T-cell (primary cell): ENCODE measurements at regions not wholly inside any gene's neighbourhood (a gene's known extent, or its start where the extent isn't known, plus 50 kb on each side); places are given as distances from the start of the nearest gene placed in this dataset.

Experiments
- ATAC-seq, 4 experiments: fragments of 200-7000 bp in 3 of 4; fragments of 150-1000 bp in 1 of 4; cut with Tn5 transposase; replicated peaks in 1 of 4; 1 replicate in 3 of 4; 2 replicates in 1 of 4; pipeline ENCODE4 v1.10.0; 2021; ENCODE audit warnings: moderate library complexity in 3 of 4, mild to moderate bottlenecking in 2 of 4, moderate number of reproducible peaks in 1 of 4
- CTCF ChIA-PET, 2 donors: fragments of 300-600 bp; sonication (Branson Sonifier 250); formaldehyde crosslinking; loops; one replicate each; lab custom pipeline; 2022; ENCODE audit warnings: antibody characterized with exemption in 2 of 2; lab: Charles Lee
- POLR2A ChIA-PET, 2 donors: fragments of 300-600 bp; sonication (Branson Sonifier 250); formaldehyde crosslinking; loops; one replicate each; lab custom pipeline; 2022; ENCODE audit warnings: antibody characterized with exemption in 2 of 2; lab: Charles Lee
- DNase-seq, 35 experiments: peaks; one replicate each; pipeline versions ENCODE4 v3.0.0 to v3.0.0-alpha.2; 2013 to 2023
- H3K27ac ChIP-seq: one replicate; pipeline ENCODE4 v1.5.1; 2013; ENCODE audit warnings: low read length
- H3K27me3 ChIP-seq, 2 experiments: replicated peaks in 1 of 2; 1 replicate in 1 of 2; 2 replicates in 1 of 2; pipeline versions ENCODE4 v1.6.1 to v1.7.0; 2013; ENCODE audit warnings: low read length in 1 of 2, mixed read lengths in 1 of 2; ENCODE audit not compliant: control insufficient read depth in 2 of 2, insufficient read depth in 2 of 2; ENCODE audit errors: extremely low read depth in 1 of 2
- H3K36me3 ChIP-seq, 2 donors: 1 replicate in 1 of 2; 2 replicates in 1 of 2; pipeline versions ENCODE4 v1.6.1 to v1.7.0; 2013; ENCODE audit warnings: low read length in 1 of 2; ENCODE audit not compliant: control insufficient read depth in 2 of 2, insufficient read depth in 1 of 2; ENCODE audit errors: extremely low read depth in 1 of 2
- H3K4me1 ChIP-seq, 2 experiments: 1 replicate in 1 of 2; 2 replicates in 1 of 2; pipeline versions ENCODE4 v1.6.1 to v1.7.0; 2013; ENCODE audit warnings: low read length in 2 of 2, mixed read lengths in 1 of 2; ENCODE audit not compliant: insufficient read depth in 2 of 2, control insufficient read depth in 1 of 2; ENCODE audit errors: extremely low read depth in 1 of 2
- H3K4me3 ChIP-seq, 2 donors: 1 replicate in 1 of 2; 2 replicates in 1 of 2; pipeline versions ENCODE4 v1.5.1 to v1.7.0; 2013; ENCODE audit warnings: mild to moderate bottlenecking in 2 of 2, low read length in 1 of 2, moderate library complexity in 1 of 2; ENCODE audit not compliant: control insufficient read depth in 1 of 2; ENCODE audit errors: extremely low read depth in 1 of 2
- H3K9me3 ChIP-seq: 2 replicates; pipeline ENCODE4 v1.7.0; 2013
- H3K27ac Mint-ChIP-seq, 2 donors: one replicate each; pipeline ENCODE4 v1.8.0; 2020 to 2021; ENCODE audit warnings: mild to moderate bottlenecking in 2 of 2, mixed read lengths in 2 of 2
- H3K27me3 Mint-ChIP-seq, 2 donors: one replicate each; pipeline ENCODE4 v1.8.0; 2021 to 2022; ENCODE audit warnings: mixed read lengths in 2 of 2
- H3K36me3 Mint-ChIP-seq: one replicate; pipeline ENCODE4 v1.8.0; 2021; ENCODE audit warnings: mixed read lengths
- H3K4me1 Mint-ChIP-seq, 3 donors: one replicate each; pipeline ENCODE4 v1.8.0; 2020 to 2022; ENCODE audit warnings: mixed read lengths in 3 of 3, mild to moderate bottlenecking in 1 of 3
- H3K4me3 Mint-ChIP-seq, 3 donors: one replicate each; pipeline ENCODE4 v1.8.0; 2020 to 2022; ENCODE audit warnings: mild to moderate bottlenecking in 3 of 3, mixed read lengths in 3 of 3, moderate library complexity in 3 of 3
- H3K9me3 Mint-ChIP-seq, 3 donors: one replicate each; pipeline ENCODE4 v1.8.0; 2020 to 2022; ENCODE audit warnings: mixed read lengths in 3 of 3
- WGBS: methylation state at CpG from one replicate; pipeline ENCODE4 v1.1.5; 2013; ENCODE audit warnings: missing lambda C conversion rate; ENCODE audit not compliant: insufficient coverage; 5-methylcytosine and 5-hydroxymethylcytosine counted together

DNA sequence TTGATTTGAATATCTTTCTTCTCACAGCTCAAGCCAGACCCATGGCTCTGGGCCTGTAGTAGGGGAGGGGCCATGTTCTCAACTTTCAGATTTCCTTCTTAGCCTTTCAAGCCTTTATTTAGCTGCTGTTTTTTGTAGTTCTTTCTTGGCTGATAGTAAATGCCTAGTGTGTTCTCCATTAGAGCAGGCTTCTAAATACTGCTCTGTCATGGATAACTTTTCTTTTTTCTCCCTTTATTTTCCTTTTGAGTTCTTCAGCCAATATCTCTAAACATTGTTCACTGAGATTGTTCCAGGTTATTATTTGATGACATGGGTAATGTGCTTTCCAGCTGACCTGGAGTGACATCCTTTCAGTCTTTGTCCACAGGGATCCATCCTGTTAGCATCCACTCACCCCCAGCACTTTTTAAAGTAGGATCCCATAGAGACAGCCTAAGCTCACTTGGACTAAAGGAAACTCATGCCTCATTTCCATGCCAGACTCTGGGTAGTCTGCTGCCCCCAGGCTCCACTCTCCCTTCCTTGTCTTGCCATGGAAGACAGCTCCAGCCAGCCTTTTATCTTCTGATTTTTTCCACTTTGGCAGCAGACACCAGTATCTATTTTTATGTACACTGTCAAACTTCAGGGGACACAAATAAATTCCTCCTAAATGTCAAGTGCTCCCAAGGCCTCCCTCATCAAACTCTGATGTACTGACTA lies 645.6 kb downstream of the RNF144B start:
- CTCF ChIA-PET: no interaction called here
- H3K4me3 Mint-ChIP-seq: no peak overlapping the region
- DNase-seq: no peak

DNA sequence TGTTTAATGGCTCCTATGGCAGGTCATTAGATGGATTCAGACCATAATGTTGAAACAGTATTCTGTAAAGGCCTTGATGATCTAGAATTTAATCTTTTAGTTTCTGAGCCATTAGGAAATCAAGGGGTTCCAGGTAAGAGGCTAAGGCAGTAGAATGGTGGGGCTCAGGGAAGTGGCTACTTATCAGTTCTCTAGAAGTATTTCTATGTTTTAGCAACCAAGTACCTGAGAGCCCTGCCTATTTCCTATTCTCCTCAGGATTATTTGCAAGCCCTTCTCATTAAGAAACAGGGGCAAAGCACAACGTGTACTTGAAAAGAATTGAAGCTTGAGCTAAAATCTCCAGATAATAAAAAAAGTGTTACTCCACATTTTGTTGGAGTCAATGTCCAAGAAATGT lies 646.5 kb downstream of the RNF144B start:
- H3K27ac ChIP-seq: no peak overlapping the region
- ChIA-PET POLR2A (no interaction called here), CTCF (no interaction called here)
- ATAC-seq (no peak), DNase-seq (no peak)
- Mint-ChIP-seq H3K9me3 (peaks cover under 1 to 4% (median 4%) of the 10 kb centered on the region in 3 donors), H3K36me3 (no peaks in the 10 kb centered on the region), H3K4me1 (no peaks in the 10 kb centered on the region), H3K4me3 (no peak overlapping the region), H3K27ac (no peak overlapping the region), H3K27me3 (no peaks in the 10 kb centered on the region)
- no peaks in the 10 kb centered on the region for H3K9me3 ChIP-seq
- H3K27me3 ChIP-seq: no peaks in the 10 kb centered on the region
- no peak overlapping the region for H3K4me3 ChIP-seq
- no peaks in the 10 kb centered on the region for H3K36me3 ChIP-seq
- no peaks in the 10 kb centered on the region for H3K4me1 ChIP-seq
- no CpG with 5 or more reads among the region's 1 CpG for WGBS

More for the DNA sequence above, 645.6 kb downstream of the RNF144B start:
- POLR2A ChIA-PET: no interaction called here
- Mint-ChIP-seq H3K4me1 (no peaks in the 10 kb centered on the region), H3K27me3 (no peaks in the 10 kb centered on the region), H3K9me3 (peaks cover 2 to 6% (median 4%) of the 10 kb centered on the region in 3 donors), H3K27ac (no peak overlapping the region), H3K36me3 (no peaks in the 10 kb centered on the region)
- H3K27ac ChIP-seq: no peak overlapping the region
- H3K9me3 ChIP-seq: no peaks in the 10 kb centered on the region
- no peaks in the 10 kb centered on the region for H3K27me3 ChIP-seq
- no peaks in the 10 kb centered on the region for H3K4me1 ChIP-seq
- no peak for ATAC-seq
- H3K4me3 ChIP-seq: no peak overlapping the region
- H3K36me3 ChIP-seq: no peaks in the 10 kb centered on the region

DNA sequence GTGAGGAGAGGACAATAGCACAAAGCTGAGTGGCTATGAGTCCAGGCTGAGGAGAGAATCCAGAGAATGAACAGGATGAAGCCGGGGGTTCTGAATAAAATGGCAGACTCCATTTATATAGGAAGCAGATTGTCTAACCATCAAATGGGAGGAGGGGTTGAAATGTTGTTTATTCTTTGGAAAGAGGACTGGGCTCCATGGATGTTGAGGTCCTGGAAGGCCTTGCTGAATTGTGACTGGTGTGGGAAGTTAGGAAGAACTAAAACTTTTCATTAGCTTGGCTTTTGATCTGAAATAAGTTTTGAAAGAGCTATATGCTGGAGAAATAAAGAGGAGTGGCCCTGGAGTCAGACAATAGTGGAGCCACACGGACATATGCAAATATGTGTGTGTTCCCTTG lies 647.8 kb downstream of the RNF144B start:
- ChIA-PET POLR2A (no interaction called here), CTCF (no interaction called here)
- H3K27me3 ChIP-seq: no peaks in the 10 kb centered on the region
- no peaks in the 10 kb centered on the region for H3K9me3 ChIP-seq
- DNase-seq: no peak
- no peak overlapping the region for H3K27ac ChIP-seq
- H3K4me3 ChIP-seq: no peak overlapping the region
- H3K27me3 Mint-ChIP-seq: no peaks in the 10 kb centered on the region
- no peak overlapping the region for H3K4me3 Mint-ChIP-seq
- 78% methylated on average over 2 of the region's 2 CpGs for WGBS
- no peaks in the 10 kb centered on the region for H3K4me1 Mint-ChIP-seq
- ATAC-seq: no peak
- H3K27ac Mint-ChIP-seq: no peak overlapping the region
- H3K9me3 Mint-ChIP-seq: peaks cover 0 to 4% (median 3%) of the 10 kb centered on the region in 3 donors
- no peaks in the 10 kb centered on the region for H3K36me3 ChIP-seq
- H3K36me3 Mint-ChIP-seq: no peaks in the 10 kb centered on the region
- no peaks in the 10 kb centered on the region for H3K4me1 ChIP-seq

DNA sequence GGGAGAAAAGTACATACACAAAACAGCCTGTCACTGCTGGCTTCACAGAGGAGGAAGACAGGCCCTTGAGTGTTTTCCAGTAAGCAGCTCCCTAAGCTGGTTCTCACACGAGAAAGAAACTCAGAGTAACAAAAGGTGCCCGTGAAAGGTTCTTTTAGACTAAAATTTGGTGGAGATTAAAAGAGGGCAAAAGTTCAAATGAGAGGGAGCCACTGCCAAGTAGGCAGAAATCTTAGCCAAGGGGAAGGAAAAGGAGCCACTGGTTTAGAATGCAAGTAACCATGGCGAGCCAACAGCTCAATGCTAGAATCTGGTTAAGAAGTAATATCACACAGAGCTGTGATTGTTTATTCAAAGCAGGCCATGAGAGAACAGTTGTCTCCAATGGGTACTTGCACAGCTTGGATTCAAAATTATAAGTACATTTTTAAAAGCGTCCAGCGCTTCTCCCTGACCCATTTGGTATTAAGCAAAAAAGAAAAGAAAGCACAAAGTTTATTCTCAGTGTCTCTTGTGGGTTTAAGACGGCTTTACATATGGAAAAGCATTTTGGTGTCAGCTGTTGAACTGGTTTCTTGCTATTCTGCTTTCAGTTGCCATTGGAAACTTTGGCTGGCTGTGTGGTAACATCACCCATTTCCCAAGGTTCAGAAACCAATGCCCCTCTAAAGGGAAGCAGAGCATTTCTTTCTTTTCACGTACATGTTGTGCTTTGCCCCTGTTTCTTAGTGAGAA lies 648.5 kb downstream of the RNF144B start:
- Histone ChIP-seq H3K36me3 (no peaks in the 10 kb centered on the region), H3K27ac (no peak overlapping the region), H3K4me3 (no peak overlapping the region), H3K27me3 (no peaks in the 10 kb centered on the region), H3K4me1 (no peaks in the 10 kb centered on the region), H3K9me3 (no peaks in the 10 kb centered on the region)
- H3K27ac Mint-ChIP-seq: no peak overlapping the region
- ChIA-PET CTCF (no interaction called here), POLR2A (no interaction called here)
- DNase-seq (no peak), ATAC-seq (no peak)
- H3K36me3 Mint-ChIP-seq: no peaks in the 10 kb centered on the region
- peaks cover 0 to 4% (median 3%) of the 10 kb centered on the region in 3 donors for H3K9me3 Mint-ChIP-seq
- no peaks in the 10 kb centered on the region for H3K27me3 Mint-ChIP-seq
- no peak overlapping the region for H3K4me3 Mint-ChIP-seq
- 56% methylated on average over 4 of the region's 7 CpGs for WGBS
- H3K4me1 Mint-ChIP-seq: no peaks in the 10 kb centered on the region

DNA sequence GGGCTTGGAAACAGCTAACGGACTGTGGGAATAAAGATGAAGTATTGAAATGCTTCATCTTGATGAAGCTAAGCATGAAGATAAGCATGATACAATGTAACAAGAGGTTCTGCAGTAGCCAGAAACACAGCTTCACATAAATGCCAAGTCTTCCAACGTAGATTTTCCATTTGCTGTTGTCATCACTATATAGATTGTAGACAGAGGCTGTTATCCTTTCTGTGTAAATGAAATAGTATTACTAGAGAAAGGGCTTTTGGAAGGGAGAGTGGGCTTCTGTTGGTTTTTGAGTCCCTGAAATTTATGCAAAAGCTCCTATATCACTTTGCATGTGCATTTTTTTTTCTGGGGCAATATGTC lies 649.0 kb downstream of the RNF144B start:
- Histone ChIP-seq H3K9me3 (no peaks in the 10 kb centered on the region), H3K4me3 (no peak overlapping the region), H3K27me3 (no peaks in the 10 kb centered on the region), H3K4me1 (no peaks in the 10 kb centered on the region), H3K27ac (no peak overlapping the region), H3K36me3 (no peaks in the 10 kb centered on the region)
- WGBS: no CpG with 5 or more reads among the region's 2 CpGs
- Mint-ChIP-seq H3K27ac (no peak overlapping the region), H3K4me3 (no peak overlapping the region), H3K27me3 (no peaks in the 10 kb centered on the region), H3K36me3 (no peaks in the 10 kb centered on the region), H3K4me1 (no peaks in the 10 kb centered on the region), H3K9me3 (peaks cover 0 to 4% (median 3%) of the 10 kb centered on the region in 3 donors)
- DNase-seq (no peak), ATAC-seq (no peak)
- ChIA-PET CTCF (no interaction called here), POLR2A (no interaction called here)

DNA sequence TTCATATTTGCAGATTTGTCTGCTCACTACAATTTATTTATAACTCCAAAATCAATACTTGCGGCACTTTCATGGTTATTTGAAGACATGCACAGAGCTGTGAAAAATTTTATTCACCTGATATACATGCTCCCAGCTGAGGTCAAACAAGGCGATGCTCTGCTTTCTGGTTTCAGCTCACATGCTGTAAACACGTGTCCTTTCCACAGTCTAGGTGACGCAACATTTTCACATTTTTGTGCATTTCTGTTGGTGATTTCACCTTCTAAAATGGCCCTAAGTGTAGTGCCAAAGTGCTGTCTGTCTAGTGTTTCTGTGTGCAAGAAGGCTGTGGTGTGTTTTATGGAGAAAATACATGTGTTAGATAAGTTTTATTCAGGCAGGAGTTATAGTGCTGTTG lies 650.5 kb downstream of the RNF144B start:
- no peaks in the 10 kb centered on the region for H3K27me3 Mint-ChIP-seq
- H3K9me3 ChIP-seq: no peaks in the 10 kb centered on the region
- WGBS: 88% methylated on average over 4 of the region's 4 CpGs
- no peak overlapping the region for H3K4me3 Mint-ChIP-seq
- H3K9me3 Mint-ChIP-seq: peaks cover 3 to 4% (median 3%) of the 10 kb centered on the region in 3 donors
- no peaks in the 10 kb centered on the region for H3K27me3 ChIP-seq
- DNase-seq: no peak
- no peak overlapping the region for H3K4me3 ChIP-seq
- H3K27ac ChIP-seq: no peak overlapping the region
- CTCF ChIA-PET: no interaction called here
- ATAC-seq: no peak
- H3K4me1 ChIP-seq: no peaks in the 10 kb centered on the region
- H3K36me3 Mint-ChIP-seq: no peaks in the 10 kb centered on the region
- no peaks in the 10 kb centered on the region for H3K4me1 Mint-ChIP-seq
- H3K27ac Mint-ChIP-seq: no peak overlapping the region
- H3K36me3 ChIP-seq: no peaks in the 10 kb centered on the region
- POLR2A ChIA-PET: no interaction called here
